HFF-Myc (cell line): ENCODE measurements at regions not wholly inside any gene's neighbourhood (a gene's known extent, or its start where the extent isn't known, plus 50 kb on each side); places are given as distances from the start of the nearest gene placed in this dataset.

ENCODE experiments used
- DNase-seq: peaks from one replicate; pipeline ENCODE4 v3.0.0-alpha.2; 2011; ENCODE audit warnings: low read depth; ENCODE audit errors: extremely low read depth
- H3K4me3 ChIP-seq: replicated peaks from 2 replicates; pipeline ENCODE4 v1.5.1; 2011; ENCODE audit warnings: low read depth, mild to moderate bottlenecking, control low read depth, low read length
- TF ChIP-seq, protein P1 (sequence below): IDR thresholded peaks from 2 replicates; pipeline ENCODE4 v1.5.1; 2012; ENCODE audit warnings: mild to moderate bottlenecking, low read depth, low read length, control low read depth; ENCODE audit errors: missing control alignments

DNA sequence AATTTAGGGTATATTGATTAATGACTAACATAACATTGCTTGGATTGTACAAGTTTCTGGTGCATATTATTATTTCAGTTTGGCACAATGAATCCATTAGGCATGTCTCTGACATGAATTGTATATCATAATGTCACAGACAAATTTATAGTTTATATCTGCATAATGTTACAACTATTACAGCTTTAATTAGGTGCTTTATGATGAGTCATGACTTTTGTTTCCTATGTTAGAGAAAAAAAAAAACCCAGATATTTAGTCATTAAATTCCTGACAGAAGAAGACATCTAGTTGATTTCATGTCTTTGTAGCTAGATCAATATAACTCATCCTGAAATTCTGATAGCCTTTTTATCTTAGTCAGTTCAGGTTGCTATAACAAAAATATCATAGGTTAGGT lies 385.7 kb upstream of the EPHA5 start:
- no peak overlapping the region for H3K4me3 ChIP-seq
- TF ChIP-seq, protein P1, sequence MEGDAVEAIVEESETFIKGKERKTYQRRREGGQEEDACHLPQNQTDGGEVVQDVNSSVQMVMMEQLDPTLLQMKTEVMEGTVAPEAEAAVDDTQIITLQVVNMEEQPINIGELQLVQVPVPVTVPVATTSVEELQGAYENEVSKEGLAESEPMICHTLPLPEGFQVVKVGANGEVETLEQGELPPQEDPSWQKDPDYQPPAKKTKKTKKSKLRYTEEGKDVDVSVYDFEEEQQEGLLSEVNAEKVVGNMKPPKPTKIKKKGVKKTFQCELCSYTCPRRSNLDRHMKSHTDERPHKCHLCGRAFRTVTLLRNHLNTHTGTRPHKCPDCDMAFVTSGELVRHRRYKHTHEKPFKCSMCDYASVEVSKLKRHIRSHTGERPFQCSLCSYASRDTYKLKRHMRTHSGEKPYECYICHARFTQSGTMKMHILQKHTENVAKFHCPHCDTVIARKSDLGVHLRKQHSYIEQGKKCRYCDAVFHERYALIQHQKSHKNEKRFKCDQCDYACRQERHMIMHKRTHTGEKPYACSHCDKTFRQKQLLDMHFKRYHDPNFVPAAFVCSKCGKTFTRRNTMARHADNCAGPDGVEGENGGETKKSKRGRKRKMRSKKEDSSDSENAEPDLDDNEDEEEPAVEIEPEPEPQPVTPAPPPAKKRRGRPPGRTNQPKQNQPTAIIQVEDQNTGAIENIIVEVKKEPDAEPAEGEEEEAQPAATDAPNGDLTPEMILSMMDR, result no peak
- DNase-seq, result no peak

GRCh38 chr4:66052426-66052825 lies 382.1 kb upstream of the EPHA5 start:
- TF ChIP-seq, protein P1, result no peak
- no peak for DNase-seq
- no peak overlapping the region for H3K4me3 ChIP-seq

- TF ChIP-seq, protein P1, result no peak
- no peak overlapping the region for H3K4me3 ChIP-seq
- no peak for DNase-seq
Measured at GRCh38 chr4:66048861-66049260, 378.6 kb upstream of the EPHA5 start.

DNA sequence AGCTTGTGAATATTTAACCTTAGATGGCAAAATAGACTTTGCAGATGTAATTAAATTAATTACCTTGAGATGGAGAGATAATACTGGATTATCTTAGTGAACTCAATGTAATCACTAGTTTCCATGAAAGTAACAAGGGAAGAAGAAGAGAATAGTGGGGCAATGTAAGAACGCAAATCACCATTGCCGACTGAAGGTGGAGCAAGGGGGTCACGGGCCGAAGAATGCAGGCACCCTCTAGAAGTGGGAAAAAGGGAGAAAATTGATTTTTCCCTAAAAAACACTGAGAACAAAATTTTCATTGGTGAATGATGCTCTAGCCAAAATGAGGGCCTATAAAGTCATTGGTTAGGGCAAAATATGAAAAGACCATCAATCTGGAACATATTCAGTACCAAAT lies 375.6 kb upstream of the EPHA5 start:
- no peak for DNase-seq
- TF ChIP-seq, protein P1, result no peak
- H3K4me3 ChIP-seq, result no peak overlapping the region

GRCh38 chr4:66035701-66036100 lies 365.4 kb upstream of the EPHA5 start:
- no peak for DNase-seq
- no peak overlapping the region for H3K4me3 ChIP-seq
- TF ChIP-seq, protein P1, result no peak

- DNase-seq, result no peak
- TF ChIP-seq, protein P1, result no peak
- H3K4me3 ChIP-seq, result no peak overlapping the region
Measured at GRCh38 chr4:66034671-66035070, 364.4 kb upstream of the EPHA5 start.

GRCh38 chr4:66034262-66034661 lies 364.0 kb upstream of the EPHA5 start:
- DNase-seq, result no peak
- no peak overlapping the region for H3K4me3 ChIP-seq
- TF ChIP-seq, protein P1, result no peak
